GM19238 (cell line): ENCODE measurements at regions not wholly inside any gene's neighbourhood (a gene's known extent, or its start where the extent isn't known, plus 50 kb on each side); places are given as distances from the start of the nearest gene placed in this dataset.

Experiments used
- DNase-seq: peaks from one replicate; pipeline ENCODE4 v3.0.0; 2011; ENCODE audit warnings: low spot score; ENCODE audit not compliant: insufficient read length

DNA sequence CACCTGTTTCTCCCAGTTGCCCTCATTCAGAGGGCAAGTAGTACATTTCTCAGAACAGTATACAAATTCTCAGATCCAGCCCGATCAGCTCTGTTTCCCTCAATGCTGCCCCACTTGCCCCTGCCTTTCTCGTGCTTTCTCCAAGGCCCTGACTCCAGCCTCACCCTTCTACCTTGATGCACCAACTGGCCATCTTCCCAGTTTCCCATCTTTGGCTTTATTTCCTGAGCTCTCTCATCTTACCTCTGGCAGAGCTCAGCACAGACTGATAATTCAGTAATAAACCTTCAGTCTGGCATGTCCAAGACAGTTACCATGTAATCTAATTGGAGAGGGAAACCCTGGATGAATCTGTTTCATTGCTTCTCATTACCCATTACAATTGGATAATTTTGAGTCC, 184.5 kb upstream of the ISX start:
- DNase-seq: no peak

DNA sequence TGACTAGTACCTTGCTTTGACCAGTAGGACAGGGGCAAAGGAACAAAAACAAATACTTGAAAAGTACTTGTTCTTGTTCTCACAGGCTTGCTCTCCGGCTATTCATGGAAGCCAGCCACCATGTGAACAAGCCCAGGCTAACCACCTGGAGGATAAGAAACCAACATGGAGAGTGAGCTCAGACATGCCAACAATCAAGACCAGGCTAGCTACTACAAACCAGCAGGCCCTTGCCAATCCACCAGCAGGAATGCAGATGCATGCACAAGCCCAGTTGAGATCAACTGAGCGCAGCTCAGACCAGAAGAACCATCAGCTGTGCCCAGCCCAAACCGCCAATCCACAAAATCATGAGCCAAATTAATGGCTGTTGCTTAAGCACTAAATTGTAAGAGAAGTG, 180.1 kb upstream of the ISX start:
- no peak for DNase-seq

DNA sequence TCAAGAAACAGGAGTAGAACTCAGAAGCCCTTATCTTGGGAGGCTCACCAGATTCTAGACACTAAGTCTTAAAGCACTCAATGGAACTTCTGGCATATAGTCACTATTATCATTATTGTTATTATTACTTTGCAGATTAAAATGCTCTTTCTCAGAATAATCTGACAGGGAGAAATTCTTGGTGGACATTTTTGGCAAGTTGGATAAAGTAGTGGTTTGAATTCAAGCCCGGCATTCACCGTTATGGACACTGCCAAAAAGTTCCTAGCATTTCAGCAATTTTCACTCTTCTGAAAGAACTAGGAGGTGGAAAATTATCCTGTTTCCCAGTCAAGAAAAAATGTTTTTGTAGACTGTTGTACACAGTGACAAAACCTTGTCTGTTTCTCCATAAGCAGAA, 179.6 kb upstream of the ISX start:
- DNase-seq: no peak

DNA sequence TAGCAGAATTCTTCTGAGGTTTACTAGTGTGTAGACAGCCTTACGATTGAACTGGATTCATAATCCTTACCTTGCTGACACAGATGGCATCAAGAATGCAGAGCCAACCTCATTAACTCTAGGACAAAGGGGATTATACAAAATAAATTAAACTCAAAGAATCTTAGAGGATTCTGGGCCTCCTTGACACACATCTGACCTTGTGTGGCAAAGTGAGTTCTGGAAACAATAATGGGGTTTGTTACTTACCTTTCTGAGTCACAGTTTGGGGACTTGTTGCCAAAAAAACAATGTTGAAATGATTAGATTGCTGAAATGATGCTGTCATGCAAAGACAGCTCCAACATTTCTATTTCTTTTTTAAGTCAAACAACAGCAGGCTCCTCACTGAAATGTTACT, 179.1 kb upstream of the ISX start:
- no peak for DNase-seq

DNA sequence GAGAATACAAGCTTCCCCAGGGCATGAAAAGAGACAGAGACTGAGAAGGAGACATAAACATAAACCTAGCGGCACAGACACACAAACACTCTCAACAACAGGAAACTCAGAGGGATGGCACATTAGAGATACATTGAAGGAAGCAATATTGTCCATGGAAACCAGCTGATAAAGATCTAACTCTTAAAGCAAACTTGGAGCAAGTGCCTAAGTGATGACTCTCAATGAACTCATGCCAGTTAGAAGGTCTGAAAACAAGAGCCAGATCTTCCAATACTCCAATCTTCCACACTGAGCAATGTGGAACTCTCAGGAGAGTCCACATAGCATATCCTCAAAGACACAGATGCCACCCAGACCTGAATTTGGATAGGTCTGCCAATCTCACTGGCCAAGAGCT, 168.8 kb upstream of the ISX start:
- no peak for DNase-seq

DNA sequence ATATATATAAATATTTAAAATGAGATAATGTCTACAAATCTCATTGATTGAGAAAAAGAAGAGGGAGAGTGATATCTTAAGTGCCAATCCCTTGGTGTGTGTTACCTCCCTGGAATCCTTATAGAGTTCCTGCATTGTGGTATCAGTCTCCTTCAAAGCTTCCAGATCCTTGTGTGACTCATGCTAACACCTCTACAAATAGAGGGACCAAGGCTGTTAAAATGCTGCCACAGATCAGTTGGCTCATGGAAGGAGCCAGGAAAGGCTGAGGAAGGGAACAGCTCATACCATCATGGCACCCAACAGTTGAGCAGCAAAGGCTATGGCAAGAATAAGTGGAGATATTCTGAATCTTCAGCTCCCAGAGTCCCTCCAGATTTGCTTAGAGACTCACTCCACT, 163.6 kb upstream of the ISX start:
- no peak for DNase-seq

DNA sequence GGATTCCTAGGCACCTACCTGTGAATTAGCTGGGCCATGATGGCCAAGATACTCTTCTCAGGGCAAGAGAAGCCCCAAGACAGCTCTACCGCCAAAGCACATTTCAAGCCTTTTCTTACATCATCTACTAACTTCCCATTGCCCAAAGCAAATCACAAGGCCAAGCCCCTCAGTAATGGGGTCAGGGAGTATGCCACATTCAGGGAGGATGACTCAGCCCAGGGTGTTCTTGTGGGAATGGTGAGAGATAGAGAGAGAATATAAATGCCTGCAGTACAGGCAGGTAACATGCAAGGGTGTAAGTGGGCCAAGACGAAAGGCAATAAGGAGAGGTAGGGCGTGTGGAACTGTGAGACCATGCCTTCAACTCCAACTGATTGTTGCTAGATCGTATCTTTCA, 162.5 kb upstream of the ISX start:
- DNase-seq: no peak

DNA sequence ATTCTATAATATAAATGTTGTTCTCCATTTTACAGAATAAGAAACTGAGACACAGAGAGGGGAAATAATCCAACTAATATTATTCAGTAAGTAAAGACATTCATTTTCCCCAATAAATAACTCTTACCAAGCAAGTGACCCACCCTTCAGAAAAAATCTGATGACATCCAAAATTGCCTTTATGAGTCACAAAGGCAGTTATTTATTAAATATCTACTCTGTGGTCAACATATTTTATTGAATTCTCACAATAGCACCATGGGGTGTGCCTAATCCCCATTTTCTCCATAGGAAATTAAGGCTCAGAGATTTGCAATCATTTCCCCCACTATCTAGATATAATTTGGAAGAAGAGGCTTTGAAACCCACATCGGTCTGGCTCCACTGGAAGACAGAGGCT, 161.5 kb upstream of the ISX start:
- DNase-seq: no peak

DNA sequence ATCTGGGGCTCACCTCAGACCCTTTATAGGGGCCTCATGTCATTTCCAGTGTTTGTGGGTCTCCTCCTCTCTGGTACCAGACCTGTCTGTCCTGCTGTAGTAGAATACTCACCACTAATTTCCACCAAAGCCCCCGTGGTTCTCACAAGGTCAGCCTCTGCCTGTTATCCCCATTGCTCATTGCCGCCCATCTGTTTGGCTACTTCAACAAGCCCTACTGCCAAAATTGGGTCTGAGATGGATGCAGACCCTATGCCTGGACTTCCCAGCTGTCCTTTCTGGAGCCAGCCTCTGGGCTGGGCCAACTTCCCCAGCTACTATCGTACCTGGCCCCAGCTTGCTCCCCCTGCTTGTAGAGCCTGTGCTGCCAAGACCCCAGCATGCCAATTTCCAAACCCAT, 152.1 kb upstream of the ISX start:
- DNase-seq: no peak

DNA sequence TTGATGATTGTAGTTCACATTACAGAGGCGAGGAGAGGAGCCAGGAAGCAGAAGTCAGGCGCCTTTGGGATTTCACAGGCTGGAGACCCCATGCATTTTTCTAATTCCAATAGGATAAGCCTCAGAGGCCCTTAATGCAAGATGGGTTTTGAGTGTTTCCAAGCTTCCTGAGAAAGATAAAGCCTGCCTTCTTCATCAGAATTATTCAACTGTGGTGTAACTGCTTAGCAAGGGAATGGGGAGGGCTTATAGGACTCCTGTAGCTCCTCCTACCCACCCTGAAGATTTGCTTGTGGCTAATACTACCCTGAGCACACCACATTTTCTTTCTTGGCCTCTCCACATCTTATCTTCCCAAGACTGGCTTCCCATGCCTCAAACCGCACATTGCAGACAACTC, 151.1 kb upstream of the ISX start:
- no peak for DNase-seq

DNA sequence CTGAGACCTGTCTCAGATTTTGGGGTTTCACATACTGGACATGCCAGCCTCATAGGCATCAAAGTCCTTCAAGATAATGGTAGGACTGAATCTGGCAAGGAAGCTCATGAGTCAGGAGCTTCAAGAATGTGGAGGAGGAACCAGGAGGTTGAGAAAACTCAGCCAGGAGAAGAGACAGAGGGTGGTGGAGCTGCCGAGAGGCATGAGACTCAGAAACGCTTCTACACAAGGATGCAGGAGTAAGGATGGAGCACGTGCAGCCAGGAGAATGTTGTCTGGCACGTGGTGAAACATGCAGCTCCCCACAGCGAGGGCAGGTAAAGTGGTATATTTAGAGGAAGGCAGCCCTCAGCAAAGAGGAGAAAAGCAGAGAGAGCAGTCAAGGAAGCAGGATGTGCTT, 148.7 kb upstream of the ISX start:
- DNase-seq: no peak

DNA sequence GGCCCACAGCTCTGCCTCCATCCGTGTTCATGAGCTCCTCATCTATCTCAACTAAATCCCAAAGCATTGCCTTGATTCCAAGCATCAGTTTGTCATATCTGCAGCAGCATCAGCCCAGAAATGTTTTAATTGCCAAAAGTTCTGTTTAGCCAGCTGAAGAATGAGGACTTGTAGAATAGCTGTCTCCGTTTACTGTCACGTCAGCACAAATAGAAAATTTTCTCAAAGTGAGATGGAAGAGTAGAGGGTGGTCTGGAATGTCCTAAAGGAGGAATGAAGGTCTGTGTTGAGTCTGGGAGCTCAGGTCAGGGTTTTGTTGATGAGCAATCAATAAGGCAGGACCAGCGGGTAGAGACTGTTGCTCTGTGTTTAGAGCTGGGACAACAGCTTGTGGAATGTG, 134.9 kb upstream of the ISX start:
- no peak for DNase-seq

DNA sequence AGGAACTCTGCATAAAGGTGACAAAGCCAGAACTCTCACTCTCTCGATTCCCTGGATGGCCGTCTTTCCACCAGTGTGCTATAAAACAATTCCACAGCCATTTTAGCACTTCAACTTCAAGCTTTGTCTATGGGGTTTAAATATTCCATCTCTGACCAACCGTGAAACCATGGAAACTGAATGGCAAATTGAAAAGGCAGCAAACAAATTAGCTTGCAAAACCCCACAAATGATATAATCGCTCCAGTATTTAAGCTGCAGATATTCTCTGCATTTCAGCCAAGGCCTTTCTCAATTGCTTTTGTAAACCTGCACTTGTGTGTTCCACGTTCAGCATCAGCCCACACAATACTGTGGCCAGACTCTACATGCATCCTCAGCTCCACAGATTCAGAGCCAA, 131.7 kb upstream of the ISX start:
- DNase-seq: no peak

DNA sequence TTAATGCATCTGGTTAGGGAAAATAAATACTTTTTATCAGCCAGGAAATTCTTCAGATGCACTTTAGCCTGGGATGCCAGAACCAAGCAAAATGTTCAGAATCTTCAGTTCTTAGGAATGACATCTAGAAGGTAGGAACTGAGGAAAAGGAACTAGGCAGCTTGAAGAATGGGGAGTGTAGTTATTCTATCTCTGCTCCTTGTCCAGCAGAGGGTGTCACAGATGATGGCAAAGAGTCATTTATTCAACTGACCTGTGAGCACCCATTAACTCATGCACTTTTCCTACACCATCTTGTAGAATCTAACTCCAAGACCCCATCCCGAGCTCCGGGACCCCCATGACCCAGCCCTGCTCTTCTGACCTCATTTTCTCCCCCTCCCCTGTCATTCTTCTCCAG, 122.1 kb upstream of the ISX start:
- no peak for DNase-seq

DNA sequence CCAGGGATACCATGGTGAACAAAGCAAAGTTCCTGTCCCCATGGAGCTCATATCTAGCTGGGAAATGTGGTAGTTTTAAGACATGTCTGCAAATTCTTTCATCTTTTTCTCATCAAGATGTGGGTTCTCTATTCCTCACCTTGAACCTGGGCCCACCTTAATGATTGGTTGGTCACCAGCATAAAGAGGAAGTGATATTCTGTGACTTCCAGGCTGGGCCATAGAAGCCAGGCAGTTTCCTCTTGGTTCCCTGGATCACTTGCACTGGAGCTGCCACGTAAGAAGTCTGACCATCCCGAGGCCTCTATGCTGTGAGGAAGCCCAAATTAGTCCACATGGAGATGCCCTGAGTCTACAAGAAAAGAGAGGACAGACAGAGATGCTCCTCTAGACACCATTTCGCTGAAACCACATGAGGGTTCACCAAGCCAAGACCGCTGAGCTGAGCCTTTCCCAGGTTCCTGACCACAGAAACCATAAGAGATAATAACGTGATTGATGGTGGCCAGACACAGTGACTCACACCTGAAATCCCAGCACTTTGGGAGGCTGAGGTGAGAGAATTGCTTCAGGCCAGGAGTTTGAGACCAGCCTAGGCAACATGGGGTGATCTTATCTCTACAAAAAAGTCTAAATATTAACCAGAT, 119.5 kb upstream of the ISX start:
- DNase-seq: no peak

DNA sequence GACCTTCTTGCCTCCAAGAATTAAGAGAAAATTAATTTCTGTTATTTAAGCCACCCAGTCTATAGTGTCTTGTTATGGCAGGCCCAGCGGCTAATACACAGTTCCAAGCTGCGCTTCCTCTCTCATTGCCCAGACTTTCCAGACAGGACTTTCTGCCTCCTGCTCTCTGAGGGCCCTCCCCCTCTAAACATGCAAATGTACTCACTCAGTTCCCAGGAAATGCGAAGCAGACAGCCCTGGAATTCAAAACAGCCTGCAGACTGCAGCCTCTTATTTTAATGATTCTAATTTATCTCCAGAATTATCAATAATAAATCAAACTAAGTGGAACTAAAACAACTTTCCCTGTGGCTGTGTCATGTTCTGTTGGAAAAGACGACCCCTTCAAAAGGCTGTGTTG, 115.5 kb upstream of the ISX start:
- no peak for DNase-seq

DNA sequence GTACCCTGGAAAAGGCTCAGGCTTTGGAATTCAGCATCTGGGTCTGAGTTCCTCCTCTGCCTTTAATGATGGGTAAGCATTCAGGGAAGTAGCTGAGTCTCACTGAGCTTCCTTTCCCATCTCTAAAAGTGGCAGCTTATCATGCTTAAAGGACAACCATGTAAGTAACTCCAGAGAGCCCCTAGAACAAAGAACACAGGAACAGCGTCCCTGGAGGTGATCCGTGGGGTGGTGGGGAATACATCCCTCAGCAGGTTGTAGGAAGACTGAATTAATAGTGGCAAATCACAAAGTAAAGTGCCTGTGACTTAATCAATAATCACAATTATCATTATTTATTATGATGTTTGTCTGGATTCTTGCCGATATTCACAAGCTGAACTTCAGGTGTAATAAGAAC, 114.7 kb upstream of the ISX start:
- no peak for DNase-seq

DNA sequence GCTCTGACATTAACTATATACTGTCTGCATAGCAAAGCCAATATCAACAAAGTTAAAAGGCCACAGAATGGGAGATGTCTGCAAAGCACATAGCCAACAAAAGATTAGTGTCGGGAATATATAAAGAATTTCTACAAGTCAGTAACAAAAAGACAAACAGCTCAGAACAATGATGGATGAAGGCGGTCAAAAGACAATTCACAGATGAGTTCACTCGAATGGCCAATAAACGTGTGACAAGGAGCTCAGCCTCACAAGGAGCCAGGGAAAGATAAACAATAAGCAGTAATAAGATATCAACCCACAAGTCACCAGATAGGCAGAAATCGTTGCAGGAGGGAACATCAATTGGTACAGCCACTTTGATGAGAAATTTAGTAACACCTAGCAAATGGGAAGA, 106.0 kb upstream of the ISX start:
- DNase-seq: no peak

DNA sequence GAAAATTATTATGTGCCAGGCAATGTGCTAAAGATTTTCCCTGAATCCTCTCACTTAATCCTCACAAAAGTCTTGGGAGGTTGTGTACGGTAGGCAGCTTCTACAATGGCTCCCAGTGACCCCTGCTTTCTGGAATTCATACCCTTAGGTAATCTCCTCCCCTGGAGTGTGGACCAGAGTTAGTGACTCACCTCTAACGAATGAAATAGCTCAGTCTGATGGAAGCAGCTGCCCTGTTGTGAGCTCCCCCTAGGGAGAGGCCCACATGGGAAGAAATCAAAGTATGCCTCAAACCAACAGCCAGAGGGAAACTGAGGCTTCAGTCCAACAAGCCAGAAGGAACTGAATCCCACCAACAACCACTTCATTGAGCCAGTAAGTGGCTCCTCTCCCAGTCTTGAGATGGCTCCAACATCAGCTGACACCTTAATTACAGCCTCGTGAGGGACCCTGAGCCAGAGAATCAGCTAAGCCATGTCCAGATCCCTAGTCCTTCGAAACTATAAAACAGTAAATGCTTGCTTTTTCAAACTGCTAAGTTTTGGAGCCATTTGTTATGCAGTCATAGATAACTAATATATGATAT, 98.9 kb upstream of the ISX start:
- DNase-seq: no peak

DNA sequence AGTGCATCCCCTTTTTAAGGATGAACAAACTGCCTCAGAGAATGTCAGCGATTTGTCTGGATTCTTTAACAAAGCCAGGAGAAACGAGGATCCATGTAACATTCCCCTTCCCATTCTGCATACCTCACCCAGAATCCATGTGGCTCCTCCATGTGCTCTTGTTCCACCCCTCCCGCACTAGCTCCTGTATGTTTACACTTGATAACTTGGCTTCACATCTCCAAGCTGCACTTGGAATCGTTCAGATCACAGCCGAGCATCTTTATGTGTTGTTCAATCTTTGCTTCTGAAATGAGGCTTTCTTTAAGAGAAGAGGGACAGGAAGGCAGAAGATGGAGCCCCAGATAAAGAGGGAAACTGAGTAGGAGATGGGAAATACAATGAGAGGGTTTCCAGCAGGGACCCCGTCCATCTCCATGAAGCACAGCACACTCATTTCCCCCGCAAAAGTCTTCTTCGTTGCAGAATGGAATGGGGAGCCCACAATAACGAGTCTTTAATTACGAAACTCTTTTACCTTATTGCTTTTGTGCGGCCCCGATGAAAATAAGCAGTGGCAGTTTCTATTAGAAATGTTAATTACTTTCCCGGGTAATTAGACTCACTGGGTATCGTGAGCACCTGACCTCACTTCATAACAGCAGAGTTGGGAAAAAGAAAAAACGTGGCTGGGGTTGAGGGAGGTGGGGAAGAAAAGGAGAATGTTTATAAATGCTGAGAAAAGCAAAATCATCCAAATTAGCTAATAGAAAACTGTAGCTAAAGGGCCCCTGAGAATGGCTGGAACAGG, 96.8 kb upstream of the ISX start:
- no peak for DNase-seq

DNA sequence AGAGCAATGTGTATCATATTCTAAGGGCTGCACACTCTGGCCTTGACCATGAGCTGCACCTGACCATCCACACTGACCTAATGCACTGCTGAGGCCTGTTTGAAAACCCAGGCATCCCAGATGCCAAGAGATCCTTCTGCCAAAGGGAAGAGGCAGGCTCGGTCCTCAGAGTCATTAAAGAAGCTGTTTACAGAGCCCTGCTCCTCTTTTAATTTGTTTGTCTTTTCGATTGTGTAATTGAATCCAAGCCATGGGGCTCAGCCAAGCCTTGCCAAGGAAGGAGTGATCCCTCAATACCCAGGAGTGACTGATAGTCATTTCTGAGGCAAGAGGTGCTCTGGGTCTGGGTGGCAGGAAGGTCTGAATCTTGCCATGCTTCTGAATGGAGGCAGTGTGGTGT, 94.5 kb upstream of the ISX start:
- DNase-seq: no peak

DNA sequence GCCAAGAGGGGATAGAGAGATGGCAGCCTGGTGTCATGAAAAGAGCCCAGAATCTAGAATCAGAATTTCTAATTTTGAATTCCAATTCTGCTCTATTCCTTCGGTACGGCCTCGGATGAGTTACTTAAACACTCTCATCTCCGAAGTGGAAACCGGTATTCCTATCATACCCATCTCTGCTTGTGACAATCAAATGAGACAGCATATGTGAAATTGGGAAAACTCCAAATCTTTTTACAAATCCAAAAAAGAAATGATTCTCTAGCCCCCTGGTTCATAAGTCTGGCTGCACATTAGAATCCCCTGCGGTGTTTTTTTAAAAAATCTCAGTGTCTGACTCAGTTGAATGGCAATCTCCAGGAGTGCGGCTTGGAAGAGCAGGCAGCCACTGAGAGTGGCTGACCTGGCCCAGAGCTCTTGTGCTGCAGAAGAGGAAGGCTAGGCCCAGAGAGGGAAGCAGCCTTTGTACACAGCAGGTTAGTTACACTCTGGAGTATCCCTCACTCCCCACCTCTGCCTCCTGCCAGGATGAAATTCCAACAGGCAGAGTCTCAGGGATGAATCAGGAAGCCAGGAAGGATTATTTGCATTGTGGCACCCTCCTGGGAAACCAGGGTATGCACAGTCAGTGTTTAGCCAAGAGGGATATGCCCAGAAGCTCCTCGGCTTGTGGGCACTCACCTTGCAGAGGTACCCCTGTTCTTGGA, 93.6 kb upstream of the ISX start:
- DNase-seq: no peak
